Neural cell (in vitro differentiated cells): ENCODE measurements at regions not wholly inside any gene's neighbourhood (a gene's known extent, or its start where the extent isn't known, plus 50 kb on each side); places are given as distances from the start of the nearest gene placed in this dataset.

Experiments used
- EP300 ChIP-seq: fragments of 450-650 bp; conservative IDR thresholded peaks from 2 replicates; pipeline ENCODE4 v1.6.1; 2014; ENCODE audit warnings: antibody characterized with exemption, mild to moderate bottlenecking, moderate library complexity; ENCODE audit not compliant: poor library complexity, severe bottlenecking
- EZH2 ChIP-seq: fragments of 200-600, 300-800 bp; shearing (Covaris generic), sonication (generic); IDR thresholded peaks from 2 replicates; pipeline ENCODE4 v1.6.1; 2014; ENCODE audit warnings: antibody characterized with exemption, low read length, borderline replicate concordance, mild to moderate bottlenecking; ENCODE audit not compliant: insufficient read depth, poor library complexity, severe bottlenecking
- POLR2AphosphoS5 ChIP-seq: IDR thresholded peaks from 2 replicates; pipeline ENCODE4 v1.6.1; 2012
- TF ChIP-seq, protein P1 (sequence below): fragments of 450-650 bp; IDR thresholded peaks from 2 replicates; pipeline ENCODE4 v1.5.1; 2014; ENCODE audit warnings: antibody characterized with exemption, mild to moderate bottlenecking, moderate library complexity; ENCODE audit not compliant: poor library complexity, severe bottlenecking

DNA sequence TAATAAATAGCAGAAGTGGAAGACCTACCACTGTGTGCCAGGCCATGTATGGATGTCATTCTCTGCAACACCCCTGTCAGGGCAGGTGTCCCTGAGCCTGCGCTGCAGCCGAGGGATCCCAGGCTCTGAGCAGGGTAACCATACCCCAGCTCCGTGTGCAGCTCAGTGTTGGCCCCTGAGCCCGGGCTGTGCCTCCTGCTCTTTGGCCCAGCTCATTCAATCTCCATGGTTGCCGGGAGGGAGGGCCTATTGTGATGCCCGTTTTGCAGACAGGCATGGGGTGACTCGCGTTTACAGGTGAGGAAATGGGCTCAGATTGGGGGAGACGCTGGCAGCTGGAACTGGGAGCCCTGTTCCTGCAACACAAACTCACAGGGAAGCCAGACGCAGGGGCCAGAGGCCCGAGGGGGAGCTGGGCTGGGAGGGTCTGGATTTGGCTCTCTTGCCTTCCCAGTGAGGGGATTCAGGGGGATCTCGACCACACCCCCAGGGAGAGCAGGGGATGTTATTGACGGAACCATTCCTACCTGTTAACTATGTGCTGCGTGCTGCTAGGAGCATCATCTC, 190.5 kb downstream of the IRF8 start:
- no peak for TF ChIP-seq POLR2AphosphoS5
- TF ChIP-seq, protein P1, sequence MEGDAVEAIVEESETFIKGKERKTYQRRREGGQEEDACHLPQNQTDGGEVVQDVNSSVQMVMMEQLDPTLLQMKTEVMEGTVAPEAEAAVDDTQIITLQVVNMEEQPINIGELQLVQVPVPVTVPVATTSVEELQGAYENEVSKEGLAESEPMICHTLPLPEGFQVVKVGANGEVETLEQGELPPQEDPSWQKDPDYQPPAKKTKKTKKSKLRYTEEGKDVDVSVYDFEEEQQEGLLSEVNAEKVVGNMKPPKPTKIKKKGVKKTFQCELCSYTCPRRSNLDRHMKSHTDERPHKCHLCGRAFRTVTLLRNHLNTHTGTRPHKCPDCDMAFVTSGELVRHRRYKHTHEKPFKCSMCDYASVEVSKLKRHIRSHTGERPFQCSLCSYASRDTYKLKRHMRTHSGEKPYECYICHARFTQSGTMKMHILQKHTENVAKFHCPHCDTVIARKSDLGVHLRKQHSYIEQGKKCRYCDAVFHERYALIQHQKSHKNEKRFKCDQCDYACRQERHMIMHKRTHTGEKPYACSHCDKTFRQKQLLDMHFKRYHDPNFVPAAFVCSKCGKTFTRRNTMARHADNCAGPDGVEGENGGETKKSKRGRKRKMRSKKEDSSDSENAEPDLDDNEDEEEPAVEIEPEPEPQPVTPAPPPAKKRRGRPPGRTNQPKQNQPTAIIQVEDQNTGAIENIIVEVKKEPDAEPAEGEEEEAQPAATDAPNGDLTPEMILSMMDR: no peak
- TF ChIP-seq EZH2: no peak
- TF ChIP-seq EP300: no peak
